GM12878 (cell line): ENCODE measurements at regions not wholly inside any gene's neighbourhood (a gene's known extent, or its start where the extent isn't known, plus 50 kb on each side); places are given as distances from the start of the nearest gene placed in this dataset.

Experiments
- ATAC-seq: fragments of 200-7000 bp; cut with Tn5 transposase; 3 replicates; pipeline ENCODE4 v1.9.1; 2020; ENCODE audit warnings: mild to moderate bottlenecking, moderate library complexity
- BruUV-seq: library from RNA; stranded (reverse); fragments of 400-500 nt; replicated peaks from 2 replicates; lab custom pipeline; 2021; lab: Mats Ljungman, UMichigan
- CTCF ChIA-PET: fragments of 300-600 bp; sonication (Branson Sonifier 250); formaldehyde crosslinking; extraction: SDS; loops from one replicate; lab custom pipeline; 2021; ENCODE audit warnings: inconsistent platforms; lab: Yijun Ruan, JAX
- POLR2A ChIA-PET: fragments of 350-600 bp; formaldehyde crosslinking; extraction: SDS; loops from one replicate; lab custom pipeline; 2021; ENCODE audit warnings: inconsistent platforms; lab: Charles Lee
- RAD21 ChIA-PET: fragments of 300-600 bp; sonication (Branson Sonifier 250); formaldehyde crosslinking; loops from one replicate; lab custom pipeline; 2023; ENCODE audit warnings: antibody characterized with exemption; ENCODE audit not compliant: unreplicated experiment; lab: Charles Lee
- SMC1A ChIA-PET: fragments of 300-600 bp; sonication (Branson Sonifier 250); formaldehyde crosslinking; loops from one replicate; lab custom pipeline; 2023; ENCODE audit not compliant: unreplicated experiment, uncharacterized antibody; lab: Charles Lee
- DNase-seq: peaks from one replicate; pipeline ENCODE4 v3.0.0-alpha.2; 2011; ENCODE audit warnings: low read depth, low spot score
- FAIRE-seq: peaks from 3 replicates; lab custom pipeline; 2011; peaks lifted over from hg19 to GRCh38; lab: Jason Lieb, UNC
- H2AFZ ChIP-seq: 2 replicates; pipeline ENCODE4 v1.6.0; 2011; ENCODE audit warnings: low read depth, low read length, control low read depth; ENCODE audit not compliant: control insufficient read depth
- H3K27ac ChIP-seq: 2 replicates; pipeline ENCODE4 v1.5.1; 2011; ENCODE audit warnings: control low read depth; ENCODE audit not compliant: control insufficient read depth, insufficient read depth
- H3K27me3 ChIP-seq, 2 experiments: replicated peaks in 1 of 2; 2 replicates each; pipeline versions ENCODE4 v1.6.0 to v1.6.1; 2011; ENCODE audit warnings: low read length in 1 of 2; ENCODE audit not compliant: control insufficient read depth in 2 of 2, insufficient read depth in 2 of 2
- H3K36me3 ChIP-seq, 2 experiments: 2 replicates each; pipeline ENCODE4 v1.5.1; 2011; ENCODE audit warnings: low read length in 1 of 2; ENCODE audit not compliant: control insufficient read depth in 2 of 2, insufficient read depth in 2 of 2
- H3K4me1 ChIP-seq: 2 replicates; pipeline ENCODE4 v1.6.1; 2011; ENCODE audit warnings: mild to moderate bottlenecking, low read length, moderate library complexity, mixed read lengths; ENCODE audit not compliant: control insufficient read depth, insufficient read depth
- H3K4me2 ChIP-seq: 2 replicates; pipeline ENCODE4 v1.6.0; 2011; ENCODE audit warnings: control low read depth; ENCODE audit not compliant: control insufficient read depth, insufficient read depth
- H3K4me3 ChIP-seq: fragments of 200-600 bp; sonication (generic); 2 replicates; pipeline ENCODE4 v1.5.1; 2016
- H3K79me2 ChIP-seq: 2 replicates; pipeline ENCODE4 v1.6.0; 2011; ENCODE audit warnings: low read length; ENCODE audit not compliant: control insufficient read depth, insufficient read depth
- H3K9ac ChIP-seq: 2 replicates; pipeline ENCODE4 v1.8.0; 2011; ENCODE audit warnings: low read length, control low read depth, mixed read lengths; ENCODE audit not compliant: control insufficient read depth, insufficient read depth
- H3K9me3 ChIP-seq: replicated peaks from 3 replicates; pipeline ENCODE4 v1.5.1; 2011; ENCODE audit warnings: mild to moderate bottlenecking, low read length; ENCODE audit not compliant: control insufficient read depth, insufficient read depth
- H4K20me1 ChIP-seq: 2 replicates; pipeline ENCODE4 v1.6.0; 2011; ENCODE audit not compliant: control insufficient read depth, insufficient read depth
- BRCA1 ChIP-seq: IDR thresholded peaks from 2 replicates; pipeline ENCODE4 v1.6.1; 2011; ENCODE audit warnings: low read depth, low read length, improper control_type of control experiment
- ESRRA ChIP-seq: IDR thresholded peaks from 2 replicates; pipeline ENCODE4 v1.6.1; 2012; ENCODE audit warnings: mild to moderate bottlenecking, low read length, improper control_type of control experiment
- HDAC6 ChIP-seq: fragments of 200-600 bp; sonication (generic); IDR thresholded peaks from one replicate; pipeline ENCODE4 v1.8.0; 2017; ENCODE audit warnings: antibody characterized with exemption; ENCODE audit not compliant: unreplicated experiment
- KAT2A ChIP-seq: conservative IDR thresholded peaks from 2 replicates; pipeline ENCODE4 v1.6.1; 2011; ENCODE audit warnings: low read depth, low read length; ENCODE audit not compliant: control insufficient read depth
- MLLT1 ChIP-seq: fragments of 450-650 bp; IDR thresholded peaks from 2 replicates; pipeline ENCODE4 v1.6.1; 2016; ENCODE audit warnings: mild to moderate bottlenecking
- NBN ChIP-seq: fragments of 450-650 bp; IDR thresholded peaks from 2 replicates; pipeline ENCODE4 v1.6.1; 2016
- NFYB ChIP-seq: IDR thresholded peaks from 2 replicates; pipeline ENCODE4 v1.6.1; 2011; ENCODE audit warnings: low read depth, mild to moderate bottlenecking, low read length, improper control_type of control experiment, moderate library complexity; ENCODE audit not compliant: insufficient read depth
- NR2F1 ChIP-seq: fragments of 450-650 bp; conservative IDR thresholded peaks from 2 replicates; pipeline ENCODE4 v1.6.1; 2017; ENCODE audit warnings: mild to moderate bottlenecking
- RCOR1 ChIP-seq: conservative IDR thresholded peaks from 2 replicates; pipeline ENCODE4 v1.6.1; 2012; ENCODE audit warnings: low read depth, low read length, improper control_type of control experiment
- REST ChIP-seq: IDR thresholded peaks from 2 replicates; pipeline ENCODE4 v1.6.1; 2012; ENCODE audit warnings: mild to moderate bottlenecking, low read depth, low read length
- SMARCA5 ChIP-seq: fragments of 450-650 bp; IDR thresholded peaks from 2 replicates; pipeline ENCODE4 v1.6.1; 2017; ENCODE audit warnings: mild to moderate bottlenecking
- TCF12 ChIP-seq: IDR thresholded peaks from 2 replicates; pipeline ENCODE4 v1.6.1; 2011; ENCODE audit warnings: low read depth, mild to moderate bottlenecking, low read length
- YBX1 ChIP-seq: fragments of 450-650 bp; IDR thresholded peaks from 2 replicates; pipeline ENCODE4 v1.6.1; 2016; ENCODE audit warnings: antibody characterized with exemption
- ZBTB33 ChIP-seq: fragments of 450-650 bp; IDR thresholded peaks from 2 replicates; pipeline ENCODE4 v1.6.1; 2017; ENCODE audit warnings: mild to moderate bottlenecking
- ZNF207 ChIP-seq: fragments of 450-650 bp; IDR thresholded peaks from 2 replicates; pipeline ENCODE4 v1.6.1; 2014; ENCODE audit warnings: antibody characterized with exemption, mild to moderate bottlenecking, borderline replicate concordance
- WGBS: methylation state at CpG from one replicate; pipeline ENCODE4 v1.1.6; 2016; ENCODE audit warnings: low lambda C conversion rate; ENCODE audit not compliant: insufficient replicate concordance, insufficient coverage; ENCODE audit errors: missing lambda C conversion rate; 5-methylcytosine and 5-hydroxymethylcytosine counted together
- in situ Hi-C: fragments of 300-500 bp; cut with MboI; formaldehyde crosslinking; loops from 9 replicates; pipeline ENCODE4 v1.14.3; 2018; ENCODE audit warnings: mixed read lengths
- intact Hi-C: fragments of 100-400 bp; cut with micrococcal nuclease; formaldehyde crosslinking; loops from one replicate; pipeline ENCODE4 v1.14.2; 2022; ENCODE audit not compliant: unreplicated experiment

GRCh38 chr14:38083039-38083438 lies 124.7 kb upstream of the SSTR1 start (continued):
- TF ChIP-seq BRCA1 (no peak), MLLT1 (no peak), RCOR1 (no peak), NR2F1 (no peak), HDAC6 (no peak)
- TF ChIP-seq, all 136 proteins: peak for 0

- CTCF ChIA-PET, result no interaction called here
- no peak for ATAC-seq
These were observed 118.6 kb upstream of the SSTR1 start for GRCh38 chr14:38089123-38089522.

More at GRCh38 chr14:38089123-38089522, 118.6 kb upstream of the SSTR1 start:
- Histone ChIP-seq H3K4me1 (no peaks in the 10 kb centered on the region), H3K4me2 (no peak overlapping the region), H3K36me3 (no peaks in the 10 kb centered on the region), H3K9ac (no peak overlapping the region), H3K27me3 (no peaks in the 10 kb centered on the region), H3K79me2 (no peaks in the 10 kb centered on the region), H2AFZ (no peak overlapping the region), H4K20me1 (no peaks in the 10 kb centered on the region), H3K9me3 (no peaks in the 10 kb centered on the region; the same call in 2 of the 3 replicates), H3K4me3 (no peak overlapping the region), H3K27ac (no peak overlapping the region)
- ChIA-PET POLR2A (no interaction called here), RAD21 (no interaction called here), SMC1A (no interaction called here)
- 51% methylated on average over 3 of the region's 3 CpGs for WGBS
- in situ Hi-C loops, result no loop called here
- DNase-seq, result no peak
- TF ChIP-seq ZBTB33, result no peak
- TF ChIP-seq KAT2A, result no peak
- no peak for TF ChIP-seq RCOR1
- TF ChIP-seq ZNF207, result no peak
- TF ChIP-seq REST, result no peak
- no peak for TF ChIP-seq SMARCA5
- no peak for TF ChIP-seq NBN
- TF ChIP-seq TCF12, result no peak
- no peak for TF ChIP-seq YBX1
- no peak for TF ChIP-seq NFYB
- TF ChIP-seq ESRRA, result no peak
- no TSS peak for BruUV-seq
- no peak for FAIRE-seq
- intact Hi-C loops, result no loop called here
